Liver (tissue), 8 donors: ENCODE measurements at regions not wholly inside any gene's neighbourhood (a gene's known extent, or its start where the extent isn't known, plus 50 kb on each side); places are given as distances from the start of the nearest gene placed in this dataset.

ENCODE experiments used
- DNase-seq: peaks from one replicate; pipeline ENCODE4 v3.0.0-alpha.2; 2017; ENCODE audit warnings: low spot score
- H3K27ac ChIP-seq, 2 donors: one replicate each; pipeline ENCODE4 v1.7.0; 2013; ENCODE audit warnings: inconsistent platforms in 2 of 2, low read length in 2 of 2, control low read depth in 1 of 2, low read depth in 1 of 2, mild to moderate bottlenecking in 1 of 2
- H3K27me3 ChIP-seq, 4 donors: one replicate each; pipeline versions ENCODE4 v1.6.1 to v1.7.0; 2013; ENCODE audit warnings: low read length in 3 of 4, inconsistent platforms in 1 of 4, mild to moderate bottlenecking in 1 of 4, moderate library complexity in 1 of 4; ENCODE audit not compliant: control insufficient read depth in 4 of 4, insufficient read depth in 4 of 4
- H3K36me3 ChIP-seq, 4 donors: one replicate each; pipeline versions ENCODE4 v1.6.1 to v1.7.0; 2013; ENCODE audit warnings: low read length in 3 of 4, mild to moderate bottlenecking in 3 of 4, low read depth in 1 of 4, moderate library complexity in 1 of 4; ENCODE audit not compliant: control insufficient read depth in 4 of 4, insufficient read depth in 3 of 4
- H3K4me1 ChIP-seq, 4 donors: one replicate each; pipeline versions ENCODE4 v1.6.1 to v1.7.0; 2013; ENCODE audit warnings: low read length in 3 of 4, mild to moderate bottlenecking in 3 of 4, moderate library complexity in 1 of 4; ENCODE audit not compliant: control insufficient read depth in 4 of 4, insufficient read depth in 4 of 4
- H3K4me3 ChIP-seq, 3 donors: one replicate each; pipeline versions ENCODE4 v1.6.1 to v1.7.0; 2013; ENCODE audit warnings: low read length in 3 of 3, control low read depth in 1 of 3, low read depth in 1 of 3, mild to moderate bottlenecking in 1 of 3
- H3K9ac ChIP-seq, 2 donors: one replicate each; pipeline ENCODE4 v1.7.0; 2013; ENCODE audit warnings: low read length in 2 of 2, mild to moderate bottlenecking in 2 of 2, moderate library complexity in 2 of 2, control low read depth in 1 of 2, low read depth in 1 of 2
- H3K9me3 ChIP-seq, 4 donors: one replicate each; pipeline versions ENCODE4 v1.6.1 to v1.7.0; 2013; ENCODE audit warnings: low read length in 3 of 4; ENCODE audit not compliant: control insufficient read depth in 4 of 4
- EGR1 ChIP-seq, 2 donors: IDR thresholded peaks; 2 replicates each; pipeline ENCODE4 v1.6.1; 2016 to 2018; ENCODE audit warnings: antibody characterized with exemption in 2 of 2, low read depth in 2 of 2
- FOXA1 ChIP-seq: IDR thresholded peaks from 2 replicates; pipeline ENCODE4 v1.6.1; 2016; ENCODE audit warnings: antibody characterized with exemption
- FOXA2 ChIP-seq: IDR thresholded peaks from 2 replicates; pipeline ENCODE4 v1.6.1; 2016; ENCODE audit warnings: antibody characterized with exemption
- GABPA ChIP-seq, 2 donors: IDR thresholded peaks in 1 of 2; conservative IDR thresholded peaks in 1 of 2; 2 replicates each; pipeline ENCODE4 v1.6.1; 2016; ENCODE audit warnings: antibody characterized with exemption in 2 of 2, mild to moderate bottlenecking in 1 of 2, moderate library complexity in 1 of 2
- HNF4A ChIP-seq, 2 donors: conservative IDR thresholded peaks; 2 replicates each; pipeline ENCODE4 v1.6.1; 2016; ENCODE audit warnings: antibody characterized with exemption in 2 of 2, mild to moderate bottlenecking in 2 of 2
- HNF4G ChIP-seq: IDR thresholded peaks from 2 replicates; pipeline ENCODE4 v1.6.1; 2016; ENCODE audit warnings: antibody characterized with exemption
- JUND ChIP-seq, 2 donors: IDR thresholded peaks; 2 replicates each; pipeline ENCODE4 v1.6.1; 2016; ENCODE audit warnings: antibody characterized with exemption in 2 of 2
- NR2F2 ChIP-seq: IDR thresholded peaks from 2 replicates; pipeline ENCODE4 v1.6.1; 2016; ENCODE audit warnings: antibody characterized with exemption
- RAD21 ChIP-seq, 2 donors: IDR thresholded peaks; 2 replicates each; pipeline ENCODE4 v1.6.1; 2016; ENCODE audit warnings: antibody characterized with exemption in 2 of 2, mild to moderate bottlenecking in 2 of 2
- RXRA ChIP-seq, 2 donors: IDR thresholded peaks; 2 replicates each; pipeline ENCODE4 v1.6.1; 2017 to 2018; ENCODE audit warnings: antibody characterized with exemption in 2 of 2, mild to moderate bottlenecking in 1 of 2
- SP1 ChIP-seq: IDR thresholded peaks from 2 replicates; pipeline ENCODE4 v1.6.1; 2018; ENCODE audit warnings: antibody characterized with exemption, mild to moderate bottlenecking
- TAF1 ChIP-seq: conservative IDR thresholded peaks from 2 replicates; pipeline ENCODE4 v1.6.1; 2016; ENCODE audit warnings: antibody characterized with exemption, mild to moderate bottlenecking
- YY1 ChIP-seq: IDR thresholded peaks from 2 replicates; pipeline ENCODE4 v1.6.1; 2016; ENCODE audit warnings: antibody characterized with exemption, mild to moderate bottlenecking
- WGBS: extraction: QIAGEN DNeasy Blood & Tissue Kit; methylation state at CpG from one replicate; pipeline ENCODE4 v1.1.7; 2013; 5-methylcytosine and 5-hydroxymethylcytosine counted together
- TF ChIP-seq, protein P1 (sequence below): IDR thresholded peaks from 2 replicates; pipeline ENCODE4 v1.6.1; 2016; ENCODE audit warnings: antibody characterized with exemption, mild to moderate bottlenecking
- TF ChIP-seq, protein P2 (sequence below): IDR thresholded peaks from 2 replicates; pipeline ENCODE4 v1.6.1; 2016; ENCODE audit warnings: antibody characterized with exemption
- TF ChIP-seq, protein P3 (sequence below): IDR thresholded peaks from 2 replicates; pipeline ENCODE4 v1.6.1; 2016; ENCODE audit warnings: antibody characterized with exemption
- TF ChIP-seq, protein P4 (sequence below): IDR thresholded peaks from 2 replicates; pipeline ENCODE4 v1.6.1; 2016; ENCODE audit warnings: antibody characterized with exemption
- TF ChIP-seq, protein P5 (sequence below): fragments of 150-350 bp; IDR thresholded peaks from 2 replicates; pipeline ENCODE4 v1.5.1; 2017; ENCODE audit warnings: improper control_type of control experiment, low read depth, low read length; ENCODE audit not compliant: missing input control
- donor health status: healthy.
- donor health status: healthy.
- donor health status: healthy.
- donor health status: healthy.
- donor health status: healthy.

DNA sequence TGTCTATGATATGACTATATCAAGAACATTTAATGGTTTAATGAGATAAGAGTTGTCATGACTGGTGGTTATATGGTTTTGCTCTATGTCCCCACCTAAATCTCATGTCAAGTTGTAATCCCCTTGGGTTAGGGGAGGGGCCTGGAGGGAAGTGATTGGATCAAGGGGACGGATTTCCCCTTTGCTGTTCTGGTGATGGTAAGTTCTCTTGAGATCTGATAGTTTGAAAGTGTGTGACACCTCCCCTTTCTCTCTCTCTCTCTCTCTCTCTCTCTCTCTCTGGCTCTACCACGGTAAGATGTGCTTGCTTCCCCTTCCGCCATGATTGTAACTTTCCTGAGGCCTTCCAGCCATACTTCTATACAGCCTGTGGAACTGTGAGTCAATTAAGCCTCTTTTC lies 803.4 kb downstream of the TRIML1 start:
- Histone ChIP-seq H3K27me3 (peaks cover 0 to 5% (median 0%) of the 10 kb centered on the region in 4 donors), H3K36me3 (no peaks in the 10 kb centered on the region), H3K9me3 (no peaks in the 10 kb centered on the region), H3K9ac (no peak overlapping the region), H3K4me1 (no peaks in the 10 kb centered on the region), H3K27ac (no peak overlapping the region), H3K4me3 (no peak overlapping the region)
- WGBS: 56% methylated on average over 3 of the region's 3 CpGs
- DNase-seq: no peak
- TF ChIP-seq, protein P1, sequence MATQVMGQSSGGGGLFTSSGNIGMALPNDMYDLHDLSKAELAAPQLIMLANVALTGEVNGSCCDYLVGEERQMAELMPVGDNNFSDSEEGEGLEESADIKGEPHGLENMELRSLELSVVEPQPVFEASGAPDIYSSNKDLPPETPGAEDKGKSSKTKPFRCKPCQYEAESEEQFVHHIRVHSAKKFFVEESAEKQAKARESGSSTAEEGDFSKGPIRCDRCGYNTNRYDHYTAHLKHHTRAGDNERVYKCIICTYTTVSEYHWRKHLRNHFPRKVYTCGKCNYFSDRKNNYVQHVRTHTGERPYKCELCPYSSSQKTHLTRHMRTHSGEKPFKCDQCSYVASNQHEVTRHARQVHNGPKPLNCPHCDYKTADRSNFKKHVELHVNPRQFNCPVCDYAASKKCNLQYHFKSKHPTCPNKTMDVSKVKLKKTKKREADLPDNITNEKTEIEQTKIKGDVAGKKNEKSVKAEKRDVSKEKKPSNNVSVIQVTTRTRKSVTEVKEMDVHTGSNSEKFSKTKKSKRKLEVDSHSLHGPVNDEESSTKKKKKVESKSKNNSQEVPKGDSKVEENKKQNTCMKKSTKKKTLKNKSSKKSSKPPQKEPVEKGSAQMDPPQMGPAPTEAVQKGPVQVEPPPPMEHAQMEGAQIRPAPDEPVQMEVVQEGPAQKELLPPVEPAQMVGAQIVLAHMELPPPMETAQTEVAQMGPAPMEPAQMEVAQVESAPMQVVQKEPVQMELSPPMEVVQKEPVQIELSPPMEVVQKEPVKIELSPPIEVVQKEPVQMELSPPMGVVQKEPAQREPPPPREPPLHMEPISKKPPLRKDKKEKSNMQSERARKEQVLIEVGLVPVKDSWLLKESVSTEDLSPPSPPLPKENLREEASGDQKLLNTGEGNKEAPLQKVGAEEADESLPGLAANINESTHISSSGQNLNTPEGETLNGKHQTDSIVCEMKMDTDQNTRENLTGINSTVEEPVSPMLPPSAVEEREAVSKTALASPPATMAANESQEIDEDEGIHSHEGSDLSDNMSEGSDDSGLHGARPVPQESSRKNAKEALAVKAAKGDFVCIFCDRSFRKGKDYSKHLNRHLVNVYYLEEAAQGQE: no peak
- TF ChIP-seq NR2F2 (no peak), EGR1 (IDR thresholded peaks at IDR 0.05; ENCODE audit: low read depth in 2 of 2) (no peak), RXRA (IDR thresholded peaks at IDR 0.05) (no peak)
- TF ChIP-seq, protein P2, sequence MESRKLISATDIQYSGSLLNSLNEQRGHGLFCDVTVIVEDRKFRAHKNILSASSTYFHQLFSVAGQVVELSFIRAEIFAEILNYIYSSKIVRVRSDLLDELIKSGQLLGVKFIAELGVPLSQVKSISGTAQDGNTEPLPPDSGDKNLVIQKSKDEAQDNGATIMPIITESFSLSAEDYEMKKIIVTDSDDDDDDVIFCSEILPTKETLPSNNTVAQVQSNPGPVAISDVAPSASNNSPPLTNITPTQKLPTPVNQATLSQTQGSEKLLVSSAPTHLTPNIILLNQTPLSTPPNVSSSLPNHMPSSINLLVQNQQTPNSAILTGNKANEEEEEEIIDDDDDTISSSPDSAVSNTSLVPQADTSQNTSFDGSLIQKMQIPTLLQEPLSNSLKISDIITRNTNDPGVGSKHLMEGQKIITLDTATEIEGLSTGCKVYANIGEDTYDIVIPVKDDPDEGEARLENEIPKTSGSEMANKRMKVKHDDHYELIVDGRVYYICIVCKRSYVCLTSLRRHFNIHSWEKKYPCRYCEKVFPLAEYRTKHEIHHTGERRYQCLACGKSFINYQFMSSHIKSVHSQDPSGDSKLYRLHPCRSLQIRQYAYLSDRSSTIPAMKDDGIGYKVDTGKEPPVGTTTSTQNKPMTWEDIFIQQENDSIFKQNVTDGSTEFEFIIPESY: no peak

DNA sequence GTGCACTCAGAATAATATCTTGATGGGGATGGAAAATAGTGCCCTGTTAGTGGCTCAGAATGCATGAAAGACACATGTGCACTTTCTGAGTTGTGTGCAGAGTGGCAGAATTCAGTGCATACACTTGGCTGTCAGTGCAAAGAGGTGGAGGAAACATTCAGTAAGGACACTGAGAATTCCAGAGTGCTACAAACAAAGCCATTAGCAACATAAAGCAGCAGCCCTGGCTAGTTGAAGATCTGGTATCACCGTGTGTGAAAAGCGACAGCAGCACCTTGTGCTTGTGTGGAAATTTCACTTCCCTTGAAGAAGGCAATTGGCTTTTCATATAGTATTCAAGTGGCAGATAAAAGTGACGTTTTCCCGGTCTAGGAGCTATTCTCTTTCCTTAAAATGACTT lies 810.4 kb downstream of the TRIML1 start:
- Histone ChIP-seq H3K9me3 (no peaks in the 10 kb centered on the region), H3K9ac (no peak overlapping the region), H3K36me3 (no peaks in the 10 kb centered on the region), H3K27ac (no peak overlapping the region), H3K27me3 (peaks cover 0 to 4% (median 0%) of the 10 kb centered on the region in 4 donors), H3K4me1 (no peaks in the 10 kb centered on the region), H3K4me3 (no peak overlapping the region)
- WGBS: 48% methylated on average over 4 of the region's 4 CpGs
- DNase-seq: no peak
- TF ChIP-seq TAF1 (no peak), FOXA1 (no peak), GABPA (IDR thresholded peaks at IDR 0.05 in 1 of 2, conservative IDR thresholded peaks at IDR 0.05 in 1 of 2) (no peak), RXRA (IDR thresholded peaks at IDR 0.05) (no peak), NR2F2 (no peak), YY1 (no peak), HNF4G (no peak), RAD21 (IDR thresholded peaks at IDR 0.05) (no peak), HNF4A (conservative IDR thresholded peaks at IDR 0.05) (no peak), JUND (IDR thresholded peaks at IDR 0.05) (no peak), SP1 (no peak), FOXA2 (no peak)
- TF ChIP-seq, protein P3, sequence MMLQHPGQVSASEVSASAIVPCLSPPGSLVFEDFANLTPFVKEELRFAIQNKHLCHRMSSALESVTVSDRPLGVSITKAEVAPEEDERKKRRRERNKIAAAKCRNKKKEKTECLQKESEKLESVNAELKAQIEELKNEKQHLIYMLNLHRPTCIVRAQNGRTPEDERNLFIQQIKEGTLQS: no peak
- TF ChIP-seq, protein P2: no peak
- TF ChIP-seq, protein P4, sequence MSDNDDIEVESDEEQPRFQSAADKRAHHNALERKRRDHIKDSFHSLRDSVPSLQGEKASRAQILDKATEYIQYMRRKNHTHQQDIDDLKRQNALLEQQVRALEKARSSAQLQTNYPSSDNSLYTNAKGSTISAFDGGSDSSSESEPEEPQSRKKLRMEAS: no peak
- TF ChIP-seq, protein P1: no peak
- TF ChIP-seq, protein P5, sequence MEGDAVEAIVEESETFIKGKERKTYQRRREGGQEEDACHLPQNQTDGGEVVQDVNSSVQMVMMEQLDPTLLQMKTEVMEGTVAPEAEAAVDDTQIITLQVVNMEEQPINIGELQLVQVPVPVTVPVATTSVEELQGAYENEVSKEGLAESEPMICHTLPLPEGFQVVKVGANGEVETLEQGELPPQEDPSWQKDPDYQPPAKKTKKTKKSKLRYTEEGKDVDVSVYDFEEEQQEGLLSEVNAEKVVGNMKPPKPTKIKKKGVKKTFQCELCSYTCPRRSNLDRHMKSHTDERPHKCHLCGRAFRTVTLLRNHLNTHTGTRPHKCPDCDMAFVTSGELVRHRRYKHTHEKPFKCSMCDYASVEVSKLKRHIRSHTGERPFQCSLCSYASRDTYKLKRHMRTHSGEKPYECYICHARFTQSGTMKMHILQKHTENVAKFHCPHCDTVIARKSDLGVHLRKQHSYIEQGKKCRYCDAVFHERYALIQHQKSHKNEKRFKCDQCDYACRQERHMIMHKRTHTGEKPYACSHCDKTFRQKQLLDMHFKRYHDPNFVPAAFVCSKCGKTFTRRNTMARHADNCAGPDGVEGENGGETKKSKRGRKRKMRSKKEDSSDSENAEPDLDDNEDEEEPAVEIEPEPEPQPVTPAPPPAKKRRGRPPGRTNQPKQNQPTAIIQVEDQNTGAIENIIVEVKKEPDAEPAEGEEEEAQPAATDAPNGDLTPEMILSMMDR: no peak
